ENCODE measurements at regions not wholly inside any gene's neighbourhood (a gene's known extent, or its start where the extent isn't known, plus 50 kb on each side); places are given as distances from the start of the nearest gene placed in this dataset.
"Not testable (repeated sequence)": the region's sequence is repeated elsewhere in the genome, so short reads cannot be mapped to it uniquely, and the experiment has no call there.

DNA sequence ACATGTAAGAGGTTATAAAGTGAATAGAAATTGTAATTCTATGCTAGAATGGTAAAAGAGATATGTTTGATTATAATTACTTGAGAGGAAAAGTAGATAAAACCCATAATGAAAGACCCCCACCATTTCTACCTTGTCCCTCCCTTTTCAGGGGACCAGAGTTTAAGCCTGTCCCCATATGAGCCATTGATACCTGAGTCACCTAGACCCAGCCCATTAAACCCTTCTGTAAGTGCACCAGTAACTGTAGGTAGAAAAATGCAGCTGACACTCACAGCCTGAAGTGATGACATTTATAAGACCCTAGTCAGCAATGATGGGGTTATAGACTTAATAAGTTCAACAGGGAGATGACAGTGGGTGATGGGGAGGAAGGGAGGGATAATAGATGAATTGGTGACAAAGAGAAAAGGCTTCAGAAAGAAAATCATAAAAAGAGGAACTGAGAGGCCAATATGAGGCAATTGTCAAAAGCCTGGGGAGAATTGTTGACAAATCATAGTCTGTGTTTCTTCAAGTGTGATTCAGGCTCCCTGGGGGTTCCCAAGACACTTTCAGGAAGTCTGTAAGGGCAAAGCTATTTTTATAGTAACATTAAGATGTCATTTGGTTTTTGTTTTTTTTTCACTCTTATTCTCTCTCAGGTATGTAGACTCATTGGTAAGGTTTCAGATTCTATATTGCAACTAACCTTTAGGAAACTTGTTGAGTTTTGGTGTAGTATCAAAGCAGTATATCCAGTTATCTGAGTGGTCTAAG, 544.2 kb downstream of the SATB2 start:
- no peak for DNase-seq (ENCODE audit: low read depth)

DNA sequence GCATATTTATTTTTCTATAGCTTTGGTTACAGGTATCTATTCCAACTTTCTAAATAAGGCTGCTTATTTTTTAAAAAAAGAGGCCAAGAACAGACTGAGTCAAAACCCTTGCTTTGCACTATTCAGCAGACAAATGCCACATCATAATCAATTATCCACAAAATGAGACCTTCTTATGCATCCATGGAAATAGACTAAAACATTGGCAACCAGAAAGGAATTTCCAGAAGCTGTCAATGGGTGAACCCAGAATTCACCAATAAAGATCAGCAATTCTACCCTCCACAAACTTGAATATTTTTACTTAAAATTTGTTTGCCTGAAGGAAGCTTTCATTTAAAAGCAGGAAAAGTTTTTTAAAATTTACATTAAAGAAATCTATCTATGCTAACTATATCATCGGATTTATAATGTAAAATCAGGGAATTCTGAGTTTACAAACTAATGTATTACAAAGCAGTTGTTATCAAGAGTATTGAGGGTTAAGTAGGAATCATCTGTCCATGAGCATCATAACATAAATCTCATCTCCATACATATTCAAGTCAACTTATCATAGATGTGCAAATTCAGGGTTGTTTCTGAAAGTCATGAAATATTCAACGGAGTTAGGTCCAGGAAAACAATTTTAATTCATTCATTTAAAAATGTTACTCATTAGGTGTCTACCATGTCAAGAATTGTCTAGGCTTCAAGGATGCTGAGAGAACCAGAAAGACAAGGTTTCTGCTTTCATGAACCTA, 548.0 kb downstream of the SATB2 start:
- no peak for DNase-seq (ENCODE audit: low read depth)

DNA sequence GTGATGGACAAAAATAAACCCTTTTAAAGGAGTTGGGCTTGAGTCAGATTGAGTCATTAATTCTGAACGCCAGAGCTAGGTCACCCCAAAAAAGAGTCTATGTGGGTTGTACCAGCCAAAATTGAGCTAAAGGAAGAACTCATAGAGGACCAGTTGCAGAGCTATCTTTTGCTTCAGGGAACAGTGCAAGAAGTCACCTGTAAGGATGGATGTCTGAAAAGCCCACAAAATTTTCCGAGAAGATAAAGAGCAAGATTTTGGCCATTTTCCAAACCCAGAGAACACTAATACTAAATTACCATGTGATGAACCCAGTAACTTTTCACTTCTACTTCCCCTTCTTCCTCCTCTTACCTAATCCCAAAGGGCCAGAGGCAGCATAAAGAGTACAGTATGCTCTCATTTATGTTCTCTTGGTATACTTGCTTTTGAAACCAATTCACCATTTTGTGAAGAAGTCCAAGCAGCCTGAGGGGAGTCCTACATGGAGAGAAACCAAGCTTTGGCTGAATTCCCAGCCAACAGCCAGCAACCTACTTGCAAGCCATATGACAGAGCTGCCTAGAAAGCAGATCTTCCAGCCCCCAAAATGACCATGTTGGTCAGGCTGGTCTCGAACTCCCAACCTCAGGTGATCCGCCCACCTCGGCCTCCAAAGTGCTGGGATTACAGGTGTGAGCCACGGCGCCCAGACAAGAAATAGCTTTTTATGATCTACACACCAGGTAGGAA, 551.7 kb downstream of the SATB2 start:
- no peak for DNase-seq (ENCODE audit: low read depth)

DNA sequence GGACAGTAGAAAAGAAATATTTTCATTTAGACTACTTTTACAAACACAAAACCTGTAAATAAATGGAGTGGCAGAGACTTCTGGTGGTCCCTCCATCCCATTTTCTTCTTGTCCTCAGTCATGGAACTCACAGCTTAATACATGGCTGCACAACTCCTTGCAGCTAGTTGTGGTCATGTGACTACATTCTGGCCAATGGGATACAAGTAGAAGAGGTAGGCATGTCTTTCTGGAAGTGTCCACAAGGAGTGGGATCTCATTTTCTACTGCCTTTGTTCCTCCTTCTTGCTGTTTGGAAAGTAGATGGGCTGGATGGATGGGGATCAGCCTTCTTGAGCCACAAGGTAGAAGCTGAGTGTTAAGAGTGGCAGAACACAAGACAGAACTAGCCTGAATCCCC, 555.8 kb downstream of the SATB2 start:
- no peak for DNase-seq (ENCODE audit: low read depth)

DNA sequence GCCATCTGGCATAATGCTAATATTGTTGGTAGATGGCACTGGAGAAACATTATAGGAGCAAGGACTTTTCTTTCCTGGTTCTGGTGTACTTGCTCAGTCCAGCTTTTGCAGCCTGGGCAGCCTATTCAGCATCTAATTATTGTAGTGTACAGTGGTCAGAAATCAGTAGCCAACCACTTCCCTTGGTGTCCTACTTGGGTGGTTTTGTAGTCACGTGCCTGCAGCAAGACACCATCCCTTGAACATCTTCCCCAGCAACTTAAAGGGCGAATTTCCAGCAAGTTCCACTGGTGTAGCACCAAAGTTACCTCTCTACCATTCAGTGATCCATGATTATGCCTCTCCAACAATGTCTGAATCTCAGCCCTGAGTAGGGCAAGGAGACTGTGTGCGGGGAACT, 557.6 kb downstream of the SATB2 start:
- DNase-seq (ENCODE audit: low read depth), result no peak

DNA sequence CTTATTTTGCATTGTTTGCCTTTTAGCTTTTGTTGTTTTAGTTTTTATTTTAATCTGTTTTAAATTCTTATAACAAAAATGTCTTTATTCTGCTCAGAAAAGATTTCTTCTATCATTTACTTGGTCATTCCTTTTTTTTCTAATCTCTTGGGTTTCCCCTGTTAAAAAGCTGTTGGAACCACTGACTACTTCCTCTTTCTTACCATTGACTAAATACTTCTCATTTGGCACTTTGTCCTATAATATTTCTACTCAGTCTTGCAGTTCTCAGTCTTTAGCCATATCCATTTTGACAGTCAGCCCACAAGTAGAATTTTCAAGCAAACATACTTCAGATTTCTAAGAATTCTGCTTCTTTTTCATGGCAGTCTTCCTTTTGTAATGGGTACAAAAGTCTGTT, 567.2 kb downstream of the SATB2 start:
- DNase-seq (ENCODE audit: low read depth), result no peak

DNA sequence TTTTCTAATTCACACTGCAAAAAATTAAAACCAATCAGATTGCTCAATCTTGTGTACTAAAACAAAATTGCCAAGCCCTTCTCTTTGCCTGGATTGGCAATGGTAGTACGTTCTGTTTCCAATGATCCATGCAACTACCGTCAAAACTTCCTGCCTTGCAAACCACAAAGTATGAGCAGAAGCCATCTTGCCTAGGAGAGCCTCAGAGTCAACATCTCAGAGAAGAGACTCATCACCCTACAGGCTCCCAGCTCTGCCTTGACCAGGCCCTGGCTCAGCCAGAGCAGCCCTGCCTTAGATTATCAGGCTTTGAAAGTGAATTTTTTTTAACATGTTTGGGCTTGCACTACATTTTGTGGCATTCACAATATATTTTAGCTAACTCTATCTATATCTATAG, 574.1 kb downstream of the SATB2 start:
- DNase-seq (ENCODE audit: low read depth), result no peak

DNA sequence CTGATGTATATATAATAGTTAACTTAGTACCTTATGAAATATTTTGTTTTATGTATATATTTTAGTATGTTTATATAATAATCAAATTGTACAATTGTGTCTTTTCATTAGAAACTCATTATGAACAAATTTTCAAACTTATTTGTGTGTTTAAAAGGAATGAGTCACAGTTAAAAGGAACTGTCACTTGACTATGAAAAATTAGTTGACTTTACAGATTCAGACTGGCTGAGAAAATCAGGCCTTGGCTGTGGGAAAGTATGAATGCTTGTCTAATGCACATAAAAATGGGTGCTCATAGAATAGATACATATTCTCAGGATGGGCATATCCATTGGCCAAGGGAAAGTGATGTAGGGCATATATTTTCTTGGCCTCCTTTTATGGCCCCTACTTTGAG, 576.8 kb downstream of the SATB2 start:
- no peak for DNase-seq (ENCODE audit: low read depth)

DNA sequence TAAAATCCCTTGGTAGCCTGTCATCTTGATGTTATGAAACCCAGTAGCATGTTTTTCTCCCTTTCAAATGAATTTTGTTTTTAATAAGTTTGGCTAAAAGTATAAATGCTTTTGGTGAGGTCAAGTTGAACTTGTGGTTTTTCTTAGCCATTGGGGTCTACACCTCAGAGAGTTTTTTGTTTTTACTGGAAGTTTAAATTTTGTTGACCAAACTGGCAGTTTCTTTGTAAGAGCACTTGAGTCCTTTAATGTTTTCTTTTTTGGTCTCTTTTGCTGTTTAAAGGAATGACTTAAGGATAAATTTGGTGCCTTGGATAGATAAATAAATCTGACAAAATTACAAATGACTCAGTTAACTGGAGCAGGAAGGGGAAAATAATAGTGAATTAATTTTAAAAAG, 577.3 kb downstream of the SATB2 start:
- DNase-seq (ENCODE audit: low read depth), result no peak

DNA sequence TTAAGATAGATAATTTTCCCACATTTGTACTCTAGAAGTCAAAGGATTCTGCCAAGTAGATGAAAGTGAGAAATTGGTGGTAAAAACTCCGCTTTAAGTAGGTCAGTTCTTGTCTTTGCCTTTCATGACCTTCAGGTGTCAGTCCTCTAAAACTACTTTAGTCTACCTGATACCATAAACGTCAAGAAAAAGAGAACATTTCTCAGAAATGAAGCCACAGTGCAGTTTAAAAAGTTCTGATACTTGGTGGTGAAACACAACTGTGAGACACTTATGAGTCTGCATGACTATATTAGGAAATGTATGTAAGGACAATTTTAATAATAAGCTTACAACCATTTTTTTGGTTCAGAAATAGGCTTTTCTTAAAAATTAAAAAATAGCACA, 583.3 kb downstream of the SATB2 start:
- no peak for DNase-seq (ENCODE audit: low read depth)

DNA sequence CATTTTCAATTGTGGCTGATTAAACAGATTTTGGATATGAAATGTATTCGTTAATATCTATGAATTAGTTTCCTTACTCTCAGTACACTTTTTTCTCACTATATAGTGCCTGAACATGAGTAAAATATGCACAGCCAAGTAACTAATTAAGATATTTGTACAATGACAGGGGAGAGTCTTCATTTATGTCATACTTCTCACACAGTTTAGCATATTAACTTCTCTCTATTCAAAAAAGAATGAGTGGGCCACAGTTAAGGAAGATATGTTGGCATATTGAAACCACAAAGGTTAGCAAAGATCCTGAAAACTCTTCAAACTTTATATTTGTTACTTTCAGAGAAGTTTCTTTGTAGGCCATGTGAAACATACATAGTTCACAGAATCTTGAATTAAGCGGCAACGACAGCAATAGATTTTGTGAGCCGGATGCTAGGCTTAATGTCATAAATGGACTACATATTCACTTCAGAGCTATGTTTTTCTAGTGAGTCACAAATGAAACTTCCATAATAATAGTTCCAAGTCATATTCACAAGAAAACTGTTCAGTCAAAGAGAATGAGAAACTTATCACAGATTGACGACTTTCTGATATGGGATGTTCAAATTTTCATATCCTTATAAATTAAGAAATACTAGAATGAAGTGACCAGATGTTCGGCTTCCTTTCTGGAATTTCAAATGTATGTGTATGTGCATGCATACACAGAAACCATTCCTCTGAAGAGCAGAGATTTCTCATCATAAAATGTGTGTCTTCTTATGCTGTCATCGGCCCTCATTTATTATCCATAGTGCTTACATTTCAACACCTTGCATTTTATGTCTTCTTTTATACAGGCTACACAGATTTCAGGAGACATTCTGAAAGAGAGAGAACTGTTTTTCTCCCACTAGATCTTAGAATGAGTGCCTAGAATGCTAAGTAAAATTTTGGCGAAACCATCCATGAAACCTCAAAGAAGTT, 584.0 kb downstream of the SATB2 start:
- peak; percentile 64 for DNase-seq (ENCODE audit: low read depth)

DNA sequence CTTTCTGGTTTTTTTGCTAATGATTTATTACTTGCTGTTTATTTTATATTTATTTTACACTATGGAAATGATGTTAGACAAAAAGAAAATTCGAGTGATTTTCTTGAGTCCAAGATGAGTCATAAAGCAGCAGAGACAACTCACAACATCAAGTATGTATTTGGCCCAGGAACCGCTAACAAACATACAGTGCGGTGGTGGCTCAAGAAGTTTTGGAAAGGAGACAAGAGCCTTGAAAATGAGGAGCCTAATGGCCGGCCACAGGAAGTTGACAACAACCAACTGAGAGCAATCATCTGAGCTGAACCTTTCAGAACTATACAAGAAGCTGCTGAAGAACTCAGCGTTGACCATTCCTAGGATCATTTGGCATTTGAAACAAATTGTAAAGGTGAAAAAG, 594.1 kb downstream of the SATB2 start:
- no peak for DNase-seq (ENCODE audit: low read depth)

DNA sequence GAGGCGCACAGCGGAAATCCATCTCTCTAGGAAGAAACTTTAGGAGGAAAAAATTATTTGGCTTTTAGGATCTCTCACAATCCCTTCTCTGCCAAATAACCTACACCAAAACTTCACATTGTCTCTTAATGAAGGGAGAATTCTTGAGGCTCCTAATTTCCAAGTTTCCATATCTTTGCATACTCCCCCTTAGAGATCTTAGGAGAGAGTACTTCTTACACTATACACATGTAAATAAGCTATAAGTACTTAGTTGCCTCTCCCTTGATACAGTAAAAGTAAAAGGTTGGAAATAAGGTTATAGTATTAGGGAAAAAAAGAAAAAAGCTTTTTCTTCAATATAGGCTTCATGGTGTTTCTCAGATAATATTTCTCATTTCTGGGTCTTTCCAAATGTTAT, 596.7 kb downstream of the SATB2 start:
- no peak for DNase-seq (ENCODE audit: low read depth)

DNA sequence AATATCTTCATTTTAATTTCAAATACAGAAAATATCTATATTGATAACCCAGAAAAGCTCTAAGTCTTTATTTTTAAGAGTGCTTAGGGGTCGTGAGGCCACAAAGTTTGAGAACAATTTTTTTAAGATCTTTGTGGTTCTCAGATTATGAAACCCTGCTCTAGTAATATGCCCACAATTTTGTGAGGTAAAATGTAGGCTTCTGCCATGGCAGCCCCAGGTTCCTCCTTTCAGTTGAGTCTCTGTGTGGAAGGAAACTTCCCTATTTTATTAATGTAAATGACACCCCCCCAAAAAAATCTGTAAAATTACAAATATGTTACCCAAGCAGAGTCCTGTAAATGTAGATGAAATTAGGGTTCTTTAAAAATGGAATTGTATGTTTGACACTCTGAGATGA, 600.5 kb downstream of the SATB2 start:
- no peak for DNase-seq (ENCODE audit: low read depth)

DNA sequence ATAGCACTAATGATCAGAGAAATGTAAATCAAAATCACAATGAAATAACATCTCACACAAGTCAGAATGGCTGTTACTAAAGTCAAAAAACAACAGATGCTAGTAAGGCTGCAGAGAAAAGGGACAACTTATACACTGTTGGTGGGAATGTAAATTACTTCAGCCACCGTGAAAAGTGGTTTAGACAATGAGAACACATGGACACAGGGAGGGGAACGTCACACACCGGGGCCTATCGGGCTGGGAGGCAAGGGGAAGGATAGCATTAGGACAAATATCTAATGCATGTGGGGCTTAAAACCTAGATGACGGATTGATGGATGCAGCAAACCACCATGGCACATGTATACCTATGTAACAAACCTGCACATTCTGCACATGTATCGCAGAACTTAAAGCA, 602.0 kb downstream of the SATB2 start:
- not testable (repeated sequence) for DNase-seq (ENCODE audit: low read depth)

DNA sequence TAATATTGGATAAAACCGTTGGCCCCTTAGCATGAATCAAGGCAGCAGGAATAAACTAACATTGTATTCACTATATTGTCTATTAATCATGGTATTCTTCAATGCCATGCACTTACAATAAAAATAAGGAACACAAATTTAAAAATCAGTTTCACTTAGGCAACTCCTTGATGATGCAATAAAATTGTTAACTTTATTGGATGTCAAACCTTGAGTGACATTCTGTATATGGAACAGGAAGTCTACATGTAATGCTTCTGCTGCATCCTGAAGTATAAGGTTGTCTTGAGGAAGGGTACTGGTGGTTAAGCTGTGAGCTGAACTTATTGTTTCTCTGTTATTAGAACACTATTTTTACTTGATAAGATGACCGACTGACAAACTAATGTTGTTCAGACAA, 605.5 kb downstream of the SATB2 start:
- DNase-seq (ENCODE audit: low read depth), result no peak

DNA sequence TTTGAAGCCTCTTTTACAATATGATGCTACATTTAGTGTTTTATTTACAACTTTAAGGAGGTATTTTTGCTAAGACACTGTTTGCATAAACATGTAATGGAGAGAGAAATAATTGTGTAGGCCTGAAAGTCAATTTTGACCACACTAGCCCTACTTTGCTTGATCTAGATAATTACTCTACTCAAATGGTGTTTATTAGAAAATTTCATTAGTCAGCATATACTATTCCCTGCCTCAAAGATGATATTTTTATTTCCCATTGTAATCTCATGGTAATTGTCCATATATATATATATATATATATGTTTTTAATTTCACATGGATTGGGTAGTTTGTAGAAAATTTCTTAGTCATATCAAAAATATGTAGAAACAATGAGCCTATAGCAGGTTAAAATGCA, 632.2 kb downstream of the SATB2 start:
- DNase-seq (ENCODE audit: low read depth), result no peak

DNA sequence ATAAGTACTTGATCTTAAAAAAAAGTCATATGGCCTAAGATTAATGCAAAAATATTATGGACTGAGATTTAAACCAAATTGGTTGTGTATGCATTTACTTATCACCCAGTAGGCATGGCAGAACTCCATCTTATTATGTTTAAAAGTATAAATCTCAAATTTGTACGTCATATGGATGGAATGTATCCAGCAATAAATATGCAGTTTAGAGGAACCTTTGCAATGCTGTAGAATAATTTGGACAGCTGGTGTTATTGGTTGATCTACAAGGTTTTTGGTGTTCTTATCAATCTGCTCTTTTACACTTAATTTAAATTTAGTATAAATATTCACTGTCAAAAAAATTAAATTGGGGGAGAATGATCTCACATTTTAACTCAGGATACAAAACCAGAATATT, 640.2 kb downstream of the SATB2 start:
- no peak for DNase-seq (ENCODE audit: low read depth)

DNA sequence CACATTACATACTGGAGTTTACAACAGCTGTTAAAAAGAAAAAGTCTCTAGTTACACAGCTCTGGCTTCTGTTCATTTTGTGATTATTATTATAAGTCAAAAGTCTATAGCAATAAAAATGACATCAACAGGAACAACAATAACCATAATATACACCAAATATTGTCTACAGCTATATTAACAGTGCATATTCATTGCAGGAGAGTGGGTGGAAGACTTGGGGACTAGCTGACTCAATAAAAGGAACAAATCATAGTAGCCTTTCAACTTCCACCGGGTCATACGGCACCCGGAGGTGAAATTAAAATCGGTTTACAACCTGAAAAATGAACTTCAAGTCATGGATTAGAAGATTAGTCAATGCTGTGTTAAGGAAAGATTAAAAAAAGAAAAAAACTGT, 642.1 kb downstream of the SATB2 start:
- DNase-seq (ENCODE audit: low read depth), result no peak

DNA sequence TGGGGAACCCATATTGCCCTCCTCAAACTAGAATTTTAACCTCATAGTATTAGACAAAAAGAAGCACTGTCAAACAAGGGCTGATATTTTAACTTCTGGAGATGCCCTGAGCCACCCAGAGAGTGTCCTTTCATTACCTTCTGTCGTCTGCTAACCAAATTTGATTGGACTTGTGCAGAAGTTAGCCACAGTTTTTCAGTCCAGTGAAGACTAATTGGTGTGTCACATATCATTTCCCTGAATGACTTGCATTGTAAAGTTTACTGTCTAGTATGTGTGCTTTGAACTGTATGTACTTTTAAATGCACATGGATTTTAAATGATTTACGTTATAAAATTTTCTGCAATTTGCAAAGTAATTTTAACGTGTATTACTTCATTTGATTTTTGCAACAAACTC, 646.5 kb downstream of the SATB2 start:
- no peak for DNase-seq (ENCODE audit: low read depth)

DNA sequence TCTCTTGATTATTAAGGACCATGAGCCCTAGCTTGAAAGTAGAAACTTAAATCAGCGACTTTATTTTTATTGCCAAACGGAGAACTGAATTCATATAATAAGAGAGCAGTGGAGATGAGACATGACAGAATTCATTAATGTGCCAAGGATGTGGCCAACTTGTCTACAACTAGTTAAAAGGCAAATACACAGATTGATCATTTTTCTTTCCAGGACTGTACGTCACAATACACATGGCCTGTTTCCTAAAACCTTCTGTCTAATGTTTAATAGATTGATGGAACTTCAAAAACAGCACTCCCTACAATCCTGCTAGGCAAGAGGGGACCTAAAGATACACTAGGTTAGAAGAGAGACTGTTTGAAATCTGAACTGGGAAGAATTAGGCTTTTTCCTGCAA, 647.8 kb downstream of the SATB2 start:
- DNase-seq (ENCODE audit: low read depth), result no peak

DNA sequence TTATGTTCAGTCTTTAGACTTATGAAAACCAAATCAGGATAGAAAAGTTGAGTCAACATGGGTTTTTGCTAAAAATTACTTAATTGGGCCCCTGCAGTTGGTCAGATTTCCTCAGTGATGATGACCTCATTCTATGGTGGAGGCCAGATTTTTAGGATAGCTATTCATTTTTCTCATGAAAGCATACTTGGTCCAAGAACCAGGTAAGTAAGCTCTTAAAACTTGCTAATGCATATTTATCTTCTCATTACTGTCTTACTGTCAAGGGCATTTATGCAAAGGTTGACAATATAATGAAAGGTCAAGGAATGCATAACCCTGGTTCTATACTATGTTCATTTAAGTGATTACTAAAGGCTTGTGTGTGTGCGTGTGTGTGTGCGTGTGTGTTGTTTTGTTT, 650.6 kb downstream of the SATB2 start:
- DNase-seq (ENCODE audit: low read depth), result peak; percentile 64

All from HS-5 (cell line).